ENCODE measurements at regions not wholly inside any gene's neighbourhood (a gene's known extent, or its start where the extent isn't known, plus 50 kb on each side); places are given as distances from the start of the nearest gene placed in this dataset.

DNA sequence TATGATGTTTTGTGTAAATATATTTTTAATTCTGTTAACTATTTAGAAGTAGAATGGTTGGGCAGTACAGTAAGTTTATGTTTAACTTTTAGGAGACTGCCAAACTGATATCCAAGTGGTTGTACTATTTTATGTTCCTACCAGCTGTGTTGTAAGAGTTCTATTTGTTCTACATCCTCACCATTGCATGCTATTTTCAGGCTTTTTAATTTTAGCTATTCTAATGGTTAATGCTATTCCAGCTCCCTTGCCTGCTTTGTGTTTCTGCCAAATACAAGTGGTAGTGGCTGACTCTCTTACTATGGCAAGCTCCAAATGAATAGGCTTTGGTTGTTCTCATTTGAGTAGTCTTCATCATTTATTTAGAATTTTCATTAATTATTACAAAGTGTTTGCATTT is 476.4 kb downstream of the KIF4B start:
- no peak overlapping the region for H3K27ac ChIP-seq
- intact Hi-C loops (cut with DNase I; ENCODE audit: low total_unique reads): no loop called here
- TF ChIP-seq POLR2AphosphoS5 (IDR thresholded peaks at IDR 0.05): no peak
- TF ChIP-seq POLR2A (IDR thresholded peaks at IDR 0.05): no peak
- TF ChIP-seq, protein P1, sequence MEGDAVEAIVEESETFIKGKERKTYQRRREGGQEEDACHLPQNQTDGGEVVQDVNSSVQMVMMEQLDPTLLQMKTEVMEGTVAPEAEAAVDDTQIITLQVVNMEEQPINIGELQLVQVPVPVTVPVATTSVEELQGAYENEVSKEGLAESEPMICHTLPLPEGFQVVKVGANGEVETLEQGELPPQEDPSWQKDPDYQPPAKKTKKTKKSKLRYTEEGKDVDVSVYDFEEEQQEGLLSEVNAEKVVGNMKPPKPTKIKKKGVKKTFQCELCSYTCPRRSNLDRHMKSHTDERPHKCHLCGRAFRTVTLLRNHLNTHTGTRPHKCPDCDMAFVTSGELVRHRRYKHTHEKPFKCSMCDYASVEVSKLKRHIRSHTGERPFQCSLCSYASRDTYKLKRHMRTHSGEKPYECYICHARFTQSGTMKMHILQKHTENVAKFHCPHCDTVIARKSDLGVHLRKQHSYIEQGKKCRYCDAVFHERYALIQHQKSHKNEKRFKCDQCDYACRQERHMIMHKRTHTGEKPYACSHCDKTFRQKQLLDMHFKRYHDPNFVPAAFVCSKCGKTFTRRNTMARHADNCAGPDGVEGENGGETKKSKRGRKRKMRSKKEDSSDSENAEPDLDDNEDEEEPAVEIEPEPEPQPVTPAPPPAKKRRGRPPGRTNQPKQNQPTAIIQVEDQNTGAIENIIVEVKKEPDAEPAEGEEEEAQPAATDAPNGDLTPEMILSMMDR (IDR thresholded peaks at IDR 0.05 in 8 of 11, conservative IDR thresholded peaks at IDR 0.05 in 3 of 11): no peak
- DNase-seq: no peak
- no peaks in the 10 kb centered on the region for H3K27me3 ChIP-seq (replicated peaks in 1 of 7)
- no peak overlapping the region for H3K4me3 ChIP-seq
- H3K36me3 ChIP-seq: no peaks in the 10 kb centered on the region
- no peaks in the 10 kb centered on the region for H3K9me3 ChIP-seq
- no peaks in the 10 kb centered on the region for H3K4me1 ChIP-seq

- H3K27ac ChIP-seq: no peak overlapping the region
- TF ChIP-seq, protein P1 (IDR thresholded peaks at IDR 0.05 in 8 of 11, conservative IDR thresholded peaks at IDR 0.05 in 3 of 11): no peak
- no peak for TF ChIP-seq POLR2AphosphoS5 (IDR thresholded peaks at IDR 0.05)
- no peak for TF ChIP-seq POLR2A (IDR thresholded peaks at IDR 0.05)
- no peak for DNase-seq
- H3K4me1 ChIP-seq: no peaks in the 10 kb centered on the region
- no peaks in the 10 kb centered on the region for H3K36me3 ChIP-seq
- no peaks in the 10 kb centered on the region for H3K27me3 ChIP-seq (replicated peaks in 1 of 7)
- WGBS, 5 donors: 74 to 88% (median 82%) methylated on average over 2 of the region's 2 CpGs
- H3K4me3 ChIP-seq: no peak overlapping the region
- intact Hi-C loops (cut with DNase I; ENCODE audit: low total_unique reads): no loop called here
- no peaks in the 10 kb centered on the region for H3K9me3 ChIP-seq
Measured at GRCh38 chr5:155492191-155492590, 478.6 kb downstream of the KIF4B start.

DNA sequence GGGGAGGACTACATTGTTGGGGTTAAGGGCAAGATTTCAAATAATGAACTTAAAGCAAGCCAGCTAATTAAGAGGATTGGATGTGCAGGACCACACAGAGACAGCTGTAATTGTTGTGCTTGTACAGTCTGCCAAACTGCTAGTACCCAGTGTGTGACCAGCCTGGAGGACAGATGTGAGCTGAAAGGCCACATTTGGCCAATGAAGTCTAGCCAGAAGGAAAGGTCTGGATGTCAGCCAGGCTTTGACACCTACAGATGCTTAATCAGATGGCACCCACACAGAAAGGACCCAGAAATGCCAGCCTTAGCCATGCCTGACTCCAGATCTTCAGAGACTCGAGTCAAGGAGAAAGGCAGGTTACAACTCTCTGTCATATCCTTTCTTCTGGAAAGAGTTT is 491.1 kb downstream of the KIF4B start:
- TF ChIP-seq POLR2AphosphoS5 (IDR thresholded peaks at IDR 0.05): no peak
- TF ChIP-seq POLR2A (IDR thresholded peaks at IDR 0.05): no peak
- TF ChIP-seq, protein P1 (IDR thresholded peaks at IDR 0.05 in 8 of 11, conservative IDR thresholded peaks at IDR 0.05 in 3 of 11): no peak
- peaks cover 0 to 4% (median 0%) of the 10 kb centered on the region in 7 donors for H3K27me3 ChIP-seq (replicated peaks in 1 of 7)
- 47 to 59% (median 54%) methylated on average over 1 of the region's 1 CpG for WGBS, 5 donors
- no peak overlapping the region for H3K27ac ChIP-seq
- H3K36me3 ChIP-seq: no peaks in the 10 kb centered on the region
- intact Hi-C loops (cut with DNase I; ENCODE audit: low total_unique reads): no loop called here
- H3K4me3 ChIP-seq: no peak overlapping the region
- H3K9me3 ChIP-seq: no peaks in the 10 kb centered on the region
- no peak for DNase-seq
- H3K4me1 ChIP-seq: no peaks in the 10 kb centered on the region

GRCh38 chr5:155507363-155507762 is 493.8 kb downstream of the KIF4B start:
- intact Hi-C loops (cut with DNase I; ENCODE audit: low total_unique reads): no loop called here
- no peaks in the 10 kb centered on the region for H3K9me3 ChIP-seq
- H3K27ac ChIP-seq: no peak overlapping the region
- no peaks in the 10 kb centered on the region for H3K36me3 ChIP-seq
- H3K4me3 ChIP-seq: no peak overlapping the region
- TF ChIP-seq, protein P1 (IDR thresholded peaks at IDR 0.05 in 8 of 11, conservative IDR thresholded peaks at IDR 0.05 in 3 of 11): no peak
- TF ChIP-seq POLR2A (IDR thresholded peaks at IDR 0.05) (no peak), POLR2AphosphoS5 (IDR thresholded peaks at IDR 0.05) (no peak)
- no peaks in the 10 kb centered on the region for H3K27me3 ChIP-seq (replicated peaks in 1 of 7)
- no peaks in the 10 kb centered on the region for H3K4me1 ChIP-seq
- no peak for DNase-seq

All from spleen (tissue), 11 donors.